Stimulated activated CD8-positive, alpha-beta memory T cell treated with anti-CD3 and anti-CD28 coated beads, Interleukin-12 subunit alpha, Interleukin-12 subunit beta, amount 100 ng/mL, for 24 hours (primary cell): ENCODE measurements at regions not wholly inside any gene's neighbourhood (a gene's known extent, or its start where the extent isn't known, plus 50 kb on each side); places are given as distances from the start of the nearest gene placed in this dataset.

Source experiments
- DNase-seq: peaks from one replicate; pipeline ENCODE4 v3.0.0-alpha.2; 2020; ENCODE audit errors: extremely low read depth

GRCh38 chr14:65250162-65250495 is 147.8 kb upstream of the MAX start:
- no peak for DNase-seq

GRCh38 chr14:65251213-65251612 is 148.9 kb upstream of the MAX start:
- DNase-seq = no peak

- no peak for DNase-seq
Measured at GRCh38 chr14:65252482-65253255, 150.4 kb upstream of the MAX start.

- DNase-seq = no peak
Measured at GRCh38 chr14:65255029-65255545, 152.8 kb upstream of the MAX start.

GRCh38 chr14:65255583-65256461 is 153.5 kb upstream of the MAX start:
- no peak for DNase-seq

GRCh38 chr14:65256714-65257113 is 154.4 kb upstream of the MAX start:
- DNase-seq = no peak

GRCh38 chr14:65257425-65257824 is 155.1 kb upstream of the FUT8 start:
- DNase-seq = no peak

GRCh38 chr14:65258391-65258790 is 154.1 kb upstream of the FUT8 start:
- no peak for DNase-seq

GRCh38 chr14:65259000-65259399 is 153.5 kb upstream of the FUT8 start:
- no peak for DNase-seq

- no peak for DNase-seq
Measured at GRCh38 chr14:65260786-65261185, 151.7 kb upstream of the FUT8 start.

- no peak for DNase-seq
Measured at GRCh38 chr14:65261425-65261920, 151.1 kb upstream of the FUT8 start.

GRCh38 chr14:65261946-65262345 is 150.6 kb upstream of the FUT8 start:
- no peak for DNase-seq

GRCh38 chr14:65263177-65263788 is 149.2 kb upstream of the FUT8 start:
- DNase-seq = no peak

GRCh38 chr14:65267856-65268255 is 144.7 kb upstream of the FUT8 start:
- DNase-seq = no peak

GRCh38 chr14:65268594-65268993 is 143.9 kb upstream of the FUT8 start:
- DNase-seq = no peak

GRCh38 chr14:65269732-65270131 is 142.8 kb upstream of the FUT8 start:
- DNase-seq = no peak

GRCh38 chr14:65277027-65277426 is 135.5 kb upstream of the FUT8 start:
- no peak for DNase-seq

GRCh38 chr14:65277580-65278270 is 134.8 kb upstream of the FUT8 start:
- no peak for DNase-seq

- no peak for DNase-seq
Measured at GRCh38 chr14:65278589-65278988, 133.9 kb upstream of the FUT8 start.

- no peak for DNase-seq
Measured at GRCh38 chr14:65279510-65279909, 133.0 kb upstream of the FUT8 start.

- no peak for DNase-seq
Measured at GRCh38 chr14:65279958-65280357, 132.6 kb upstream of the FUT8 start.

- DNase-seq = no peak
Measured at GRCh38 chr14:65280653-65281052, 131.9 kb upstream of the FUT8 start.
